Activated naive CD8-positive, alpha-beta T cell treated with anti-CD3 and anti-CD28 coated beads, Interleukin-2, amount 50 U/mL, for 24 hours (primary cell): ENCODE measurements at regions not wholly inside any gene's neighbourhood (a gene's known extent, or its start where the extent isn't known, plus 50 kb on each side); places are given as distances from the start of the nearest gene placed in this dataset.
A peak's percentile ranks its signal among the peaks of the same experiment; 100 is the strongest.

Experiments used
- ATAC-seq: fragments of 150-1000 bp; cut with Tn5 transposase; one replicate; pipeline ENCODE4 v1.10.0; 2021
- DNase-seq: peaks from one replicate; pipeline ENCODE4 v3.0.0; 2021
- H3K27ac Mint-ChIP-seq: one replicate; pipeline ENCODE4 v1.8.0; 2021; ENCODE audit warnings: mild to moderate bottlenecking, mixed read lengths
- H3K27me3 Mint-ChIP-seq: one replicate; pipeline ENCODE4 v1.8.0; 2021; ENCODE audit warnings: mixed read lengths
- H3K36me3 Mint-ChIP-seq: one replicate; pipeline ENCODE4 v1.8.0; 2021; ENCODE audit warnings: low read depth, mixed read lengths
- H3K4me1 Mint-ChIP-seq: one replicate; pipeline ENCODE4 v1.8.0; 2021; ENCODE audit warnings: mixed read lengths
- H3K4me3 Mint-ChIP-seq: one replicate; pipeline ENCODE4 v1.8.0; 2021; ENCODE audit warnings: mild to moderate bottlenecking, moderate library complexity, mixed read lengths
- H3K9me3 Mint-ChIP-seq: one replicate; pipeline ENCODE4 v1.8.0; 2021; ENCODE audit warnings: mixed read lengths

- Mint-ChIP-seq H3K9me3 (peaks cover 8% of the 10 kb centered on the region), H3K36me3 (no peaks in the 10 kb centered on the region), H3K4me3 (no peak overlapping the region), H3K4me1 (peaks cover 6% of the 10 kb centered on the region), H3K27me3 (no peaks in the 10 kb centered on the region), H3K27ac (no peak overlapping the region)
- ATAC-seq (no peak), DNase-seq (no peak)
Measured at GRCh38 chr6:14573267-14573666, 455.7 kb downstream of the CD83 start.

- H3K9me3 Mint-ChIP-seq, result peaks cover 8% of the 10 kb centered on the region
- DNase-seq (no peak), ATAC-seq (no peak)
Measured at GRCh38 chr6:14573703-14574290, 456.2 kb downstream of the CD83 start.

GRCh38 chr6:14575961-14576360, 458.4 kb downstream of the CD83 start:
- no peak overlapping the region for H3K4me3 Mint-ChIP-seq
- peaks cover 11% of the 10 kb centered on the region for H3K4me1 Mint-ChIP-seq
- no peaks in the 10 kb centered on the region for H3K27me3 Mint-ChIP-seq
- H3K27ac Mint-ChIP-seq, result no peak overlapping the region
- ATAC-seq (no peak), DNase-seq (no peak)
- H3K9me3 Mint-ChIP-seq, result peaks cover 8% of the 10 kb centered on the region
- no peaks in the 10 kb centered on the region for H3K36me3 Mint-ChIP-seq

More at GRCh38 chr6:14573703-14574290, 456.2 kb downstream of the CD83 start:
- H3K4me1 Mint-ChIP-seq, result peaks cover 6% of the 10 kb centered on the region
- no peaks in the 10 kb centered on the region for H3K27me3 Mint-ChIP-seq
- H3K4me3 Mint-ChIP-seq, result no peak overlapping the region
- H3K27ac Mint-ChIP-seq, result no peak overlapping the region
- no peaks in the 10 kb centered on the region for H3K36me3 Mint-ChIP-seq

GRCh38 chr6:14578994-14579393, 461.4 kb downstream of the CD83 start:
- DNase-seq (no peak), ATAC-seq (no peak)
- Mint-ChIP-seq H3K27me3 (no peaks in the 10 kb centered on the region), H3K27ac (no peak overlapping the region), H3K4me3 (no peak overlapping the region), H3K4me1 (peaks cover 8% of the 10 kb centered on the region), H3K9me3 (peaks cover 8% of the 10 kb centered on the region), H3K36me3 (no peaks in the 10 kb centered on the region)

- no peak overlapping the region for H3K27ac Mint-ChIP-seq
- H3K9me3 Mint-ChIP-seq, result no peaks in the 10 kb centered on the region
- no peak for DNase-seq
- H3K4me3 Mint-ChIP-seq, result no peak overlapping the region
- peaks cover 5% of the 10 kb centered on the region for H3K4me1 Mint-ChIP-seq
- no peaks in the 10 kb centered on the region for H3K36me3 Mint-ChIP-seq
- no peaks in the 10 kb centered on the region for H3K27me3 Mint-ChIP-seq
- ATAC-seq, result no peak
Measured at GRCh38 chr6:14582749-14583148, 465.2 kb downstream of the CD83 start.

- ATAC-seq (no peak), DNase-seq (no peak)
- Mint-ChIP-seq H3K4me3 (no peak overlapping the region), H3K4me1 (peaks cover 5% of the 10 kb centered on the region), H3K9me3 (no peaks in the 10 kb centered on the region), H3K36me3 (no peaks in the 10 kb centered on the region), H3K27me3 (no peaks in the 10 kb centered on the region), H3K27ac (no peak overlapping the region)
Measured at GRCh38 chr6:14583826-14584225, 466.3 kb downstream of the CD83 start.

- no peaks in the 10 kb centered on the region for H3K4me1 Mint-ChIP-seq
- ATAC-seq (no peak), DNase-seq (no peak)
- H3K27ac Mint-ChIP-seq, result no peak overlapping the region
- H3K9me3 Mint-ChIP-seq, result no peaks in the 10 kb centered on the region
- no peaks in the 10 kb centered on the region for H3K27me3 Mint-ChIP-seq
- no peak overlapping the region for H3K4me3 Mint-ChIP-seq
- H3K36me3 Mint-ChIP-seq, result no peaks in the 10 kb centered on the region
Measured at GRCh38 chr6:14584450-14584849, 466.9 kb downstream of the CD83 start.

- Mint-ChIP-seq H3K4me1 (no peaks in the 10 kb centered on the region), H3K4me3 (no peak overlapping the region), H3K36me3 (no peaks in the 10 kb centered on the region), H3K27me3 (no peaks in the 10 kb centered on the region), H3K27ac (no peak overlapping the region), H3K9me3 (no peaks in the 10 kb centered on the region)
- no peak for ATAC-seq
- DNase-seq, result no peak
Measured at GRCh38 chr6:14585689-14586088, 468.1 kb downstream of the CD83 start.

GRCh38 chr6:14589175-14589574, 471.6 kb downstream of the CD83 start:
- no peak for ATAC-seq
- Mint-ChIP-seq H3K27ac (no peak overlapping the region), H3K4me3 (no peak overlapping the region)

GRCh38 chr6:14590586-14590985, 473.0 kb downstream of the CD83 start:
- Mint-ChIP-seq H3K36me3 (no peaks in the 10 kb centered on the region), H3K27me3 (no peaks in the 10 kb centered on the region), H3K4me3 (no peak overlapping the region), H3K4me1 (no peaks in the 10 kb centered on the region), H3K27ac (no peak overlapping the region), H3K9me3 (peaks cover 2% of the 10 kb centered on the region)
- DNase-seq (no peak), ATAC-seq (no peak)

More at GRCh38 chr6:14589175-14589574, 471.6 kb downstream of the CD83 start:
- no peak for DNase-seq
- Mint-ChIP-seq H3K9me3 (no peaks in the 10 kb centered on the region), H3K4me1 (no peaks in the 10 kb centered on the region), H3K36me3 (no peaks in the 10 kb centered on the region), H3K27me3 (no peaks in the 10 kb centered on the region)

- no peak for DNase-seq
- no peak for ATAC-seq
- no peak overlapping the region for H3K4me3 Mint-ChIP-seq
- peaks cover 6% of the 10 kb centered on the region for H3K9me3 Mint-ChIP-seq
- no peaks in the 10 kb centered on the region for H3K27me3 Mint-ChIP-seq
- H3K27ac Mint-ChIP-seq, result no peak overlapping the region
- no peaks in the 10 kb centered on the region for H3K36me3 Mint-ChIP-seq
- H3K4me1 Mint-ChIP-seq, result peaks cover 8% of the 10 kb centered on the region
Measured at GRCh38 chr6:14591998-14592397, 474.4 kb downstream of the CD83 start.

GRCh38 chr6:14593286-14593685, 475.7 kb downstream of the CD83 start:
- H3K27ac Mint-ChIP-seq, result no peak overlapping the region
- H3K4me3 Mint-ChIP-seq, result no peak overlapping the region
- ATAC-seq, result no peak
- no peaks in the 10 kb centered on the region for H3K27me3 Mint-ChIP-seq
- no peaks in the 10 kb centered on the region for H3K36me3 Mint-ChIP-seq
- H3K9me3 Mint-ChIP-seq, result peaks cover 6% of the 10 kb centered on the region
- no peak for DNase-seq
- peaks cover 13% of the 10 kb centered on the region for H3K4me1 Mint-ChIP-seq

- Mint-ChIP-seq H3K36me3 (no peaks in the 10 kb centered on the region), H3K27ac (no peak overlapping the region), H3K9me3 (peaks cover 16% of the 10 kb centered on the region), H3K27me3 (no peaks in the 10 kb centered on the region), H3K4me3 (no peak overlapping the region), H3K4me1 (peaks cover 22% of the 10 kb centered on the region)
- no peak for ATAC-seq
- no peak for DNase-seq
Measured at GRCh38 chr6:14595751-14596150, 478.2 kb downstream of the CD83 start.

GRCh38 chr6:14596410-14596809, 478.8 kb downstream of the CD83 start:
- H3K36me3 Mint-ChIP-seq, result no peaks in the 10 kb centered on the region
- no peaks in the 10 kb centered on the region for H3K27me3 Mint-ChIP-seq
- DNase-seq (peak; percentile 18), ATAC-seq (peak; percentile 85)
- peak overlapping the region; percentile 12 for H3K27ac Mint-ChIP-seq
- H3K9me3 Mint-ChIP-seq, result peaks cover 16% of the 10 kb centered on the region
- H3K4me1 Mint-ChIP-seq, result peaks cover 22% of the 10 kb centered on the region
- H3K4me3 Mint-ChIP-seq, result no peak overlapping the region

GRCh38 chr6:14597090-14597489, 479.5 kb downstream of the CD83 start:
- Mint-ChIP-seq H3K4me1 (peaks cover 22% of the 10 kb centered on the region), H3K36me3 (no peaks in the 10 kb centered on the region), H3K4me3 (no peak overlapping the region), H3K27ac (no peak overlapping the region), H3K27me3 (no peaks in the 10 kb centered on the region), H3K9me3 (peaks cover 16% of the 10 kb centered on the region)
- DNase-seq (no peak), ATAC-seq (no peak)
